LNCAP (cell line): ENCODE measurements at regions not wholly inside any gene's neighbourhood (a gene's known extent, or its start where the extent isn't known, plus 50 kb on each side); places are given as distances from the start of the nearest gene placed in this dataset.

Source experiments
- TF ChIP-seq, protein P1 (sequence below): fragments of 450-650 bp; IDR thresholded peaks from 2 replicates; pipeline ENCODE4 v1.5.1; 2017; ENCODE audit warnings: mild to moderate bottlenecking

DNA sequence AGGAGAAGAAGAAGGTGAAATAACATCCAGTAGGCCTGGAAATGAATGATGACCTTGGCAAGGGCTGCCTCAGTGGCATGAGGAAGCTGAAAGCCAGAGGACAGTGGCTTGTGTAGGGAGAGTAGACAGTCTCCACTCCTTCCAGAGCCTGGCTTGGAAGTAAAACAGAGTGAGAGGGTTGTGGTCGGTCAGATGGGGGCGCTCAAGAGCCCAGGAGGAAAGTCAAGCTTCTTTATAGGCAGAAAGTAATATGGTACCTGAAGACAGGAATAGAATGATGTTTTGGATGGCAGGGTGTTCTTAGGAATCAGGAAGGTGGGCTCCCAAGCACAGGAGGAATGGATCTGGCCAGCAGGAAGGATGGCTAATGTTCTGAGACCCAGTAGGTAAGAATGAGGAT lies 75.1 kb upstream of the TSC22D1 start:
- TF ChIP-seq, protein P1, sequence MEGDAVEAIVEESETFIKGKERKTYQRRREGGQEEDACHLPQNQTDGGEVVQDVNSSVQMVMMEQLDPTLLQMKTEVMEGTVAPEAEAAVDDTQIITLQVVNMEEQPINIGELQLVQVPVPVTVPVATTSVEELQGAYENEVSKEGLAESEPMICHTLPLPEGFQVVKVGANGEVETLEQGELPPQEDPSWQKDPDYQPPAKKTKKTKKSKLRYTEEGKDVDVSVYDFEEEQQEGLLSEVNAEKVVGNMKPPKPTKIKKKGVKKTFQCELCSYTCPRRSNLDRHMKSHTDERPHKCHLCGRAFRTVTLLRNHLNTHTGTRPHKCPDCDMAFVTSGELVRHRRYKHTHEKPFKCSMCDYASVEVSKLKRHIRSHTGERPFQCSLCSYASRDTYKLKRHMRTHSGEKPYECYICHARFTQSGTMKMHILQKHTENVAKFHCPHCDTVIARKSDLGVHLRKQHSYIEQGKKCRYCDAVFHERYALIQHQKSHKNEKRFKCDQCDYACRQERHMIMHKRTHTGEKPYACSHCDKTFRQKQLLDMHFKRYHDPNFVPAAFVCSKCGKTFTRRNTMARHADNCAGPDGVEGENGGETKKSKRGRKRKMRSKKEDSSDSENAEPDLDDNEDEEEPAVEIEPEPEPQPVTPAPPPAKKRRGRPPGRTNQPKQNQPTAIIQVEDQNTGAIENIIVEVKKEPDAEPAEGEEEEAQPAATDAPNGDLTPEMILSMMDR, result no peak

DNA sequence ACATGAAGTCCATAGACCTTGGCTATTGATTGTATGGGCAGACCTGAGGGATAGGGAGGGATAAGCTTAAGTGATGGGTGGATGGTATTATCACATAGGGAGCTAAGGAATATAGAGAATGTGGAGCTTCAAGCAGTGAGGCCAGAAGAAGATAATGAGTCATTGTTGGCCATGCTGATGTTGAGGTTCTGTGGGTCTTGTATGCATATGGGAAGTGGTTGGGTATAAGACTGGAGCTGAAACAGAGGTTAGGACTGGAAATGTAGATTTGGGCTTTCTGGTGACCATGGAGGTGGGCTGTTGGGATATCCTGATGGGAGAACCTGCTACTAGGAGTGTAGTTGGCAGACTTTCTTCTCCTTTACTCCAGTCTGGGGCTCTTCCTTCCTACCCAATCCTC lies 73.7 kb upstream of the TSC22D1 start:
- TF ChIP-seq, protein P1, result no peak

DNA sequence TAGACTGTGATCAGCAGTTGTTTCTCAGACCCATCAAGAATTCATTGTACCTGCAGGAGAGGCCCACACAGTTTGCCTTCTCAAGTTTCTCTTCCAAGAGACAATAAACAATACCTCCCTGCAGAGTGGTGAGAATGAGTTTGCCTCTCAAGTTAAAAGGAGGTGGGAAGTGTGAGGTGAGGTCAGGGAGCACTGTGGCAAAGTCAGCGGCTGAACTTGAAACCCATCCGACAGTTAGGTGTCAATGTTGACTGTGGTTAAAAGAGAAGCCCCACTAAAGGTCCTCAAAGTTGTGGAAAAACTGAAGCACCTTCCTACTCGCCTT lies 72.9 kb upstream of the TSC22D1 start:
- TF ChIP-seq, protein P1, result no peak

DNA sequence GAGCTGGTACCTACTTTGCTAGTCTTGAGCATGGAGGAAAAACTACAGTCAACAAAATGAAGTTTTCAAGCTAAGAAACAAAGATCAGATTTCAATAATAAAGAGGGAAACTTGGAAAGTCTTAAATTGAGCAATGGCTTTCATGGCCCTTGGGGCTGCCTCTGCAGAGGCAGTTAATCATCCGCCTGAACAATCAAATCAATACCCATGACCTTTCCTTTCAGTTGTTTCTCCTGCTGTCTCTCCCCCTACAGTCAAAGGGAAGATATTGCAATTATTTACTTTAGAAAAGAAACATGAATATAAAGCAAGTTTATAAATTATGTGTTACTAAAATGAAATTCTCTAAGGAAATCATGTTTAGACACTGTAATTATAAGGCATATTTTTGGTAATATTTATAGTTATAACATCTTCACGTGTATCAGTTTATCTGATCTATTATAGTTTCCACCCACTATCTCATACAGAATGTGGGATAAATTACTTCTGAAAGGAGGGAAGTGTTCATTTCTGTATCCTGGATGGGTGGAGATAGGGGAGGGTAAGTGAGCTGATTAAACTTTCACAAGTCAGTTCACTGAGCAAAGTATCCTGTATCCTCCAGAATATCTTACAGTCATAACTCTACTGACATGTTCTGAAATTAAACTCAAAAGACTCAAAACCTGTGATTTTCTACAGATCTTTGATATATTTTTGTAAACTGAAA lies 72.4 kb upstream of the TSC22D1 start:
- TF ChIP-seq, protein P1, result peak; percentile 35

DNA sequence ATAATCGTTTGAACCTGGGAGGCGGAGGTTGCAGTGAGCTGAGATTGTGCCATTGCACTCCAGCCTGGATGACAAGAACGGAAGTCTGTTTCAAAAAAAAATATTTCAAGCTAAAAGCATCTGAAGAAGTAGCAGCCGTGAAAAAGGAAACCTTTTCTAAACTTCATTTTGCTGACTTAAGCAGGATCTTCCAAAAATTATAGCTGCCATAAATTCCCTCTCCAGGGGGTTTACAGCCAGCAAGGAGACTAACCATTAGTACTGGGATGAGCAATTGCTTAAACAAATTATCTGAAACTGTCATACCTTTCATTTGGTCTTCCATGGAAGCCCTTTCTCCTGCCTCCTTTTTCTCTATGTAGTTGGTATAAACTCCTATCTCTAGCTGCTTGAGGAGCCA lies 69.9 kb upstream of the TSC22D1 start:
- TF ChIP-seq, protein P1, result no peak

DNA sequence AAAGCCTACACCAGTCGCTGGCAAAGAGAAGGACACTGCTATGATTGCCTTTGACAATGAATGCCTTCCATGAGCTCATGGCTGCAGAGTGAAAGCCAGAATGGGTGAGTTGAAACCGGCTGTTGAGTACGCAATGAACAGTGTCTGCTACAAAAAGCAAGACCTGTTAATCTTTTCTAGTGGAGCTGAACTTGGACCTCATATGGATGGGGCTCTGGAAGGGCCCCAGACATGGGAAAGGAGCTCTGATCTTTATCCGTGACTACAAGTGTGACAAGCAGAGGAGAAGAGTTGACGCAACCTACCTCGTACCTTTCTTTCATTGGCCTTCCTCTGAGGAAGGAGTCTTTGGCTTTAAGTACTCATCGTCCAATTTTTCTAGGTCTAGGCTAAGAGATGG lies 67.1 kb upstream of the TSC22D1 start:
- TF ChIP-seq, protein P1, result no peak

DNA sequence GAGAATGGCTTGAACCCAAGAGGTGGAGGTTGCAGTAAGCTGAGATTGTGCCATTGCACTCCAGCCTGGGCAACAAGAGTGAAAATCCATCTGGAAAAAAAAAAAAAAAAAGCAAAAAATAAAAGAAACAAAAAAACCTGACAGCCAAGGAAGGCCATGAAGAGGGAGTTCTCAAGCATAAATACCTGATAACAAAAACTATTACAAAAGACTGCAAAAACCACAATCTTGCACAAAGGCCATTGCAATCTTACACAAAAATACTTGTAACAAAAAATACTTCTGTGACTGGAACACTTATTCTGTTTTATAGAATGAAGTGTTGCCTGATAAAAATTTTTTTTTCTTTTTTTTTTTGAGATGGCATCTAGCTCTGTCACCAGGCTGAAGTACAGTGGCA lies 61.5 kb upstream of the TSC22D1 start:
- TF ChIP-seq, protein P1, result no peak
